Left forelimb (tissue), 1 donor: ENCODE measurements at regions not wholly inside any gene's neighbourhood (a gene's known extent, or its start where the extent isn't known, plus 50 kb on each side); places are given as distances from the start of the nearest gene placed in this dataset.

Experiments
- DNase-seq: peaks from one replicate; pipeline ENCODE4 v3.0.0-alpha.2; 2018; ENCODE audit warnings: low spot score

GRCh38 chr3:29183346-29184087, 97.4 kb upstream of the RBMS3 start:
- DNase-seq = no peak

GRCh38 chr3:29185706-29186105, 95.2 kb upstream of the RBMS3 start:
- no peak for DNase-seq

- DNase-seq = no peak
These were observed 94.7 kb upstream of the RBMS3 start for GRCh38 chr3:29186131-29186599.

- DNase-seq = no peak
These were observed 93.7 kb upstream of the RBMS3 start for GRCh38 chr3:29186982-29187725.

- no peak for DNase-seq
These were observed 91.5 kb upstream of the RBMS3 start for GRCh38 chr3:29189328-29189727.

DNA sequence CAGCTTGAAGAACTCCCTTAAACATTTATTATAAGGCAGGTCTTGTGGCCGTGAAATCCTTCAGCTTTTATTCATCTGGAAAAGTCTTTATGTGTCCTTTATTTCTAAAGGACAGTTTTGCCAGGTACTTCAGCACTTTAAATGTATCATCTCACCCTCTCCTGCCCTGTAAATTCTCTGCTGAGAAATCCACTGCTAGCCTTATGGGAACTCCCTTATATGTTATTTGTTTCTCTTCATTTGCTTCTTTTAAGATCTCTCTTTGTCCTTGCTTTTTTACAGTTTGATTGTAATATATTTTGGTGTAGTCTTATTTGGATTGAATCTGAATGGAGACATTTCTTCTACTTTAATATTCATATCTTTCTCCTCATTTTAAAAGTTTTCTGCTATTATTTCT, 86.7 kb upstream of the RBMS3 start:
- no peak for DNase-seq

GRCh38 chr3:29195056-29195455, 85.8 kb upstream of the RBMS3 start:
- DNase-seq = no peak

DNA sequence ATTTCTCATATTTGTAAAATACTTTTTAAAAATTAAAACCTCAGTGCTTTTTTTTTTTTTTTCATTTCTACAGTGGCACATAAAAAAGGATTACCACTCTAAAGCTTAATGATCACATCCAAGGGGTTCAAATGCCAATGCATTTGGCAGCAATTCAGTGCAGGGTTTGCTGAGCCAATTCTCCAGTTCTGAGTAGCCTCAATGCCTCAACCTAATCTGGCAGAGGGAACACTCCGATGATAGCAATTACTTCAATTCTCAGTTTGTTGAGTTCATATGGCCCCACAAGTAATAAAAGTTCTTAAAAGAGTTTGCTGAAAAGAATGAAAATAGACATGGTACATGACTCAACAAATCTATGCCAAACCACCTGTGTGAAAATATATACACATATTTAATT, 79.3 kb upstream of the RBMS3 start:
- no peak for DNase-seq

- DNase-seq = no peak
These were observed 78.5 kb upstream of the RBMS3 start for GRCh38 chr3:29202378-29202777.

- no peak for DNase-seq
These were observed 77.0 kb upstream of the RBMS3 start for GRCh38 chr3:29203851-29204250.

DNA sequence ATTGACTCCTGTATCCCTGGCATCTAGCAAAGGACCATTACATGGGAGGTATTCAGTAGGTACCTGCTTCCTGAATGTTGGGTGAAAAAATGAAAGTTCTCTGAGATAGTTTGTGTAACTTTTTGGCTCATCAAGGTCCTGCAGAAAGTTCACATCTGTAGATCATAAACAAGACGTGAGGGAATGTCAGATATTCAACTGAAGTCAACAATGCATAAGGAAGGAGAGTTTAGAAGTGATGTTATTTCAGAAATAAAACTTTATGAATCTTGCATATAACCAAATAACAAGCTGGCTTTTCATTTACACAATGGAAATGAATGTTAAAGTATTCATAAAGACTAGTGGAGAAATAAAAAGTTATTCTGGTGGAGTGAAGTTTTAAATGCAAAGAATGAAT, 73.4 kb upstream of the RBMS3 start:
- no peak for DNase-seq

DNA sequence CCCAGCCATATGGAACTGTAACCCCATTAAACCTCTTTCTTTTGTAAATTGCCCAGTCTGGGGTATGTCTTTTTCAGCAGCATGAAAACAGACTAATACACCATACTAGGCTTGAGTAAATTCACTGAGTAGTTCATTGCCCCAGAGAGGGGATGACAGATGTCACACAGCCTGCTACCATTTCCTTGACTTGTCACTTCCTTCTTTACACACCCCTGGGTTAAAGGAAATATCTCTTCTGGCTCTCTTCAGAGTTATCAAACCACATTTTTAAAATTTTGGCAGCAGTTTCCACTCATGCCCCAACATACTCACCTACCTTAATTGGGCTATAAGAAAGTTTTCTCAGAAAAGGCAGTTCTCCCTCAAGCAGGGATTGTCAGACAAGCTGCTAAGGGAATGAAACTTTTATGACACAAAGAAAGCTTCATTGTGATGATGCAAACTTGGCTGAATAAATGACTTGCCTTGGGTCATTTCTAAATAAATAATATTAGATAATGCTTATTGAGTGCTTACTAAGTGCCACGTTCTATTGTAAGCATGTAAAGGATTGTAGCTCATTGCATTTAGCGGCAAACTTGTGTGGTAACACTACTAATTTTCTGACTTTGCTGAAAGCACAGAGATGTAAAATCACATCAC, 68.0 kb upstream of the RBMS3 start:
- no peak for DNase-seq

DNA sequence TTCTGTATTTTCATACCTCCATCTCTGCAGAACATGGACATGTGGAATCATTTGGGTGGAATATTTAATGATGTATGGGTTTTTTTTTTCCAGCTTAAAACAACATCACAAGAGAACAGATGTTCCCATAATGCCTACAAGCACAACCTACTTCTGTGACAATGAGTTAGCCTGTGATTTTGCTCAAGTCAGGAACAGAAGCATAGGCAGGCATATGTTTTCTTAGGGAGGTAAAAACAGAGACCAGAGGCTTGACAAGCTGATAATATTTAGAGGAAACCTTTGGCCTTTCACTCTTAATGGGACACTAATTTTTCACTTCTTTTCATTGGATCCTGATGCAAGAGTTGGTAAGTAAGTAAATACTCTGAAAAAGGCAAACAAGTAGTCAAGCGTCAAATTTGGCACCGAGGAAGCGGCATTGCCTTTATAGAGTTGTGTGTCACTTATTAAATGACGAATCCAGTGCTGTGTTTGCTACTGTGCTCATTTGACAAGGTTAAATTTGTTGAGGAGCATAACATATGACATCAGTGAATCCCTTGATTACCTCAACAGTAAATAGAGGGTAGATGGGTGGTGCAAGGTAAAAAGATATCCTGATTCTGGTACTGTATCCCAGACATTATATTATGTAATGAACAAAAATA, 66.7 kb upstream of the RBMS3 start:
- DNase-seq = no peak

DNA sequence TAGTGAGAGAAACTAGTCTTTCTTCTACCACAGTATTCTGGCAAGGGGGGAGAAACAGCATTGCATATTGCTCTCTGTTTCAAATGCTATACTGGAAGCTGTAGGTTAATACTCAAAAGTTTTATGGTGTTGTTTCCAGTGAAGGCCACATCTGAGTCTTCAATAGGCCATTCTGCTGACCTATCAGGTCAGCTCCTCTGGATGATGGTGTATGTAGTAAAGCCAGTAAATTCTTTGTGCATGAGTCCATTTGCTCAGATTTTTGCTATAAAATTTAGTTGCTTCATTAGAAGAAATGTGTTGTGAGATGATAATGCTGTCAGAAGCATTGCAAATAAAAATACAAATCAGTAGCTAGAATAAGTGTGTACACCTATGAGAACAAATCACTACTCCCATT, 64.9 kb upstream of the RBMS3 start:
- DNase-seq = no peak

- DNase-seq = no peak
These were observed 54.2 kb upstream of the RBMS3 start for GRCh38 chr3:29226706-29227105.

DNA sequence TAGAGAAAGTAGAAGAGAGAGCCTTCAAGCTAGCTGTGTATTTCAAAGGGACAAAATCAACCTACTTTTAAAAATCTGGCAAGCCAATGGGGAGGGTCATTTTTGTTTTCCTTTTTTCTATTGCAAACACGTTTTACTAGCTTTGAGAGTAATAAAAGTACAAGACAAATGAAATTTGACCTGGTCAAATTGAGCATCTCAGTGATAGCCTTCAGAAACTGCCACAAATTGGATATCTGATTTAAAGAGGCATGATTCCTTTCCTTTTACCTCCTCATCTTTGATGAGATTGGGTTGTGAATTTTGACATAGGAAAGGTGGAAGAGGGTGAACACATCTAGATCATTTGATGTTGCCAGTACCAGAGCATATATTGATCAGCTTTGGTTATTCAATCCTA, 53.6 kb upstream of the RBMS3 start:
- no peak for DNase-seq
